DMS153 treated with DMSO at 0.1 percent for 48 hours (cell line): ENCODE measurements at regions not wholly inside any gene's neighbourhood (a gene's known extent, or its start where the extent isn't known, plus 50 kb on each side); places are given as distances from the start of the nearest gene placed in this dataset.

Experiments
- DNase-seq: peaks from one replicate; lab custom pipeline; 2025; ENCODE audit not compliant: unreplicated experiment; lab: John Stamatoyannopoulos, UW

DNA sequence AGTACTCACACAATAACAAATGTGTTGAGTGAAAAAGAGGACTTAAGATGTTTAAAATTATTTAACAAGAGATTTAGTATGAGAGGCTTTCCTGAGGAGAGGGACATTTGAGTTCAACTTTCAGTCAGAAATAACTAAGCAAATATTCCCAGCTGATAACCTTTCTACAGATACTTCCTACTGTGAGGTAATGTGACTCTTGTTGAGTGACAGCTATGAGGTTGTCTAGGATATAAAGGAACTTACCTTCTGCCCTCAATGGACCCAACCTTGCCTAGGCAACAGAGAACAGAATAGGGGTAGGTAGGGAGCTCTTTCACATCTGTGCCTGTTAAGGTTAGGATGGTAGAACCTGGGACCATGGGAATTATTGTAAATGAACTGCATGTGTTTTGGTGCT, 54.7 kb downstream of the GLUD2 start:
- DNase-seq, result no peak

DNA sequence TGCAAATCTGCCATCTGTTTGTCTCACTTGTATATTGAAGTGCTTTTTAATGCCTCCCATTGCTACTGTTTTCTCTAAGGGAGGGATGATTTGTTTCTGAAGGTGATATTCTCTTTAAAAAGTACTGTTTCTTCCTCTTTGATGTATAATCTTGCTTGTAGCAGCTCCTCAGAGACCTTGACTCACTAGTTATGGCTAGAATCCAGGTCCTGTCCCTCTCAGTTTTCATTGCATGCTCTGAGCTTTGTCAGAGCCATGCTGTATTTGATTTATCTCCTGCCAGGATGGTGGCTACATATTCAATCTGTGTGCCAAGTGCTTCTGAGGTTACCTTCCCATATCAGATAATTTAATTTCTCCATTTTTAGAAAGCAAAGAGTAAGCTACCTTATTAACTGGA, 56.0 kb downstream of the GLUD2 start:
- DNase-seq, result no peak

DNA sequence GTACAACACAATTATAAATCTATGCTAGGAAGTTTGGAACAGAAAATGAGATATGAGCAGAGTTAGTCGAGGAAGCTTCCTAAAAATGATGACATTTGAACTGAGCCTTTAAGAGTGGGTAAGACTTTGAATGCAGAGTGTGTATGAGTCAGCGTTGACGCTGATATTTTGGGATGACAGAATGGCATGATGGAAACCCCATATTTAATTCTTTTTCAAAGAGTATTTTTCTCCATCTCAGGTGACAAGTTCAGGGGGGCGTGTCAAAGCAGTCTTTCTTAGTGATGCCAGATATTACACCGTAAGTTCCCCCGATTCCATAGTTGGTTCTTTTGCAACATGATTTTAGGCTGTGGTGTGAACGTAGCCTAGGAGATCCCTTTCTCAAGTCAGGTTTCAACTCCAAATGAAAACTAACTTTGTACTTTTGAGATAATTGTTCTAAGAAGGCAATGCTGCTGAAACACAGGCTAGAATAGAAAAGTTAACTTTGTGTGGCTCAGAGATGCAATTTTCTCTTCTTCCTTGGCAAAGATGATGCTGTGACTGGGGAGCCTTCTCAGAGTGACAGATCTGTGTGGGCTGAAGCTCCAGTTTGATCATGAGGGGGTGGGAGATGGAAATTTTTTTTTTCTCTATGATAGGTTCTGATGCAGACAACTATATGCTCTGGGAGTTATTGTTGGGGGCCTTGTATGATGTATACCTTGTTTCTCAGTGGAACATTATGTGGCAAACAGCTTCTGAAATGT, 59.2 kb downstream of the GLUD2 start:
- no peak for DNase-seq

DNA sequence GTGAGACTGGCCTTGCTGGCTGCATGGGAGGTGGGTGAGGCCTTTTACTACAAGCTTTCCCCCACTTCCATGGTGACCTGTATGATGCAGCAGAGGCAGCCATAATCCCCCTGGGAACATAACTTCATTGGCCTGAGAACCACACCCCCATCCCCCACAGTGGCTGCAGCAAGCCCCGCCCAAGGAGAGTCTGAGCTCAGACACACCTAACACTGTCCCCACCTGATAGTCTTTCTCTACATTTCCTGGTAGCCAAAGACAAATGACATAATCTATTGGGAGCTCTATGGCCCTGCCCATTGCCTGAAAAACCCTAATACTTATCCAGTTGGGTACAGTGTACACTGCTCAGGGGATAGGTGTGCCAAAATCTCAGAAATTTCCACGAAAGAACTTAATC, 62.6 kb downstream of the GLUD2 start:
- DNase-seq, result no peak

DNA sequence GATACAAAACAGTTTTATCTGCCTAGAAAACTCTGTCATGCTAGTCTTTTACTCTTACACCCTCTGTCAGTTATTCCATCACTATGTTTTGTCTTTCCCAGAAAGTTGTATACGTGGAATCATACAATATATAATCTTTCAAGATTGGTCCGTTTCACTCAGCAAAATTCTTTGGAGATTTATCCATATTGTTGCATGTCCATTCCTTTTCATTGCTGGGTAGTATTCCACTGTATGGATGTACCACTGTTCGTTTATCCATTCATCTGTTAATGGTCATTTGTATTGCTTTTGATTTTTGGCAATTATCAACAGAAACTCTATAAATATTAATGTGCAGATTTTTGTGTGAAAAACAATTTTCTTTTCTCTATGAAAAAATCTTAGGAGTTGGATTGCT, 63.1 kb downstream of the GLUD2 start:
- DNase-seq, result no peak

DNA sequence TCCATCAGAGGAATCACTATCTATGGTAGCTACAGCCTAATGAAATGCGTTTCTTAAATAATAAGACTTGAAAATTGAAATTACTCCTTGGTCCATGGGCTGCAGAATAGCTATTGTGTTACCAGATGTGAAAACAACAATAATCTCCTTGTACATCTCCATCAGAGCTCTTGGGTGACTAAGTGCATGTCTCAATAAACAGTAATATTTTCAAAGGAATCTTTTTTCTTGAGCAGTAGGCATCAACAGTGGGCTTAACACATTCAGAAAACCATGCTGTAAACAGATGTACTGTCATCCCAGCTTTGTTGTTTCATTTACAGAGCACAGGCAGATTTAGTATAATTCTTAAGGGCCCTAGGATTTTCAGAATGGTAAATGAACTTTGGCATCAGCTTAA, 67.3 kb downstream of the GLUD2 start:
- DNase-seq, result no peak

DNA sequence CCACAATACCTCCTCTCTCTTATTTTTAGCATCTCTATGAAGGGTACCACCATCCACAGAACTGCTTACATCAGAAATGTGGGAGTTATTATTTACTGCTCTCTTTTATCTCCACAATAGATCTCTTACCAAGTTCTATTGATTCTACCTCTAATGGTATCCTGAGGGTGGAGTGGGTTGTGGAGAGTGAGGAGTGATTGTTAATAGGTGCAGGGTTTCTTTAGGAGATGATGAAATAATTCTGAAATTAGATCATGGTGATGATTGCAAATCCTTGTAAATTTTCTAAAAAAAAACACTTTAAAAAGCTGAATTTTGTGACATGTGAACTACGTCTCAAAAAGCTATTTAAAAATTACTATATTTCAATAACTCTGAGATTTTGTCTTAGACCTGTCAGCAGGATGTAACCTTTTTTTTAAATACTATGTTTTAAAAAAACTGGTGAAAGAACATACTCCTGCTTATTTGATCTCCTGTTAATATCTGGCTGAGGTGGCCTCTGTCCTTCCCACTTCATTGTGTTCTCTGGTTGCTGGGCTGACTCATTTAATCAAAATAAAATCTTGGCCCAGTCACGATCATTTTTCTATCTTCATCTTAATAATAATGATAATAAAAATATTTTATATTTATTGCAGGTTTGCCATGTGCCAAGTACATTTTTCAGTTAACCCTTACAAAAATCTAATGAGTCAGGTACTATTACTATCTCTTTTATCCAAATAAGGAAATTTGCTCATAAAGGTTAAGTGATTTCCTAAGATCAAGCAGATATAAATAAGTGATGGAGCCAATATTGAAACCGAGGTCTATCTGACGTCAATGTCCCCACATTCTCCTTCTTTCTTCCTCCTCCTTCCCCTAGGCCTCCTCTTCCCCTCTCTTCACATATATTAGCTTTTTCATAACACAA, 73.5 kb downstream of the GLUD2 start:
- no peak for DNase-seq

DNA sequence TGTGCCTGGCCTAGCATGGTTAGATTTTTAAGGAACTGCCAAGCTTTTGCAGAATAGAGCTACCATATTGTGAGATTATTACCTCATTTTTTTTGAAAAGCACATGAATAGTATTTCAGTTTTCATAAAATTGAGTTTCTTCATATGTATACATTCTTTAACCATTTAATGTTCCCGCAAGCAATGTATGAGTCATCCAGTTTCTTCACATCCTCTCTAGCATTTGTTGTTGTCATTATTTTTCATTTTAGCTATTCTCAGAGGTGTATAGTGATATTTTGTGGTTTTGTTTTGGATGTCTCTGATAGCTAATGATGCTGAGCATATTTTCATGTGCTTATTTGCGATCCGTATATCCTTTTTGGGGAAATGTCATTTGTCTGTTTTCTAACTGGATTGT, 74.9 kb downstream of the GLUD2 start:
- DNase-seq, result no peak

DNA sequence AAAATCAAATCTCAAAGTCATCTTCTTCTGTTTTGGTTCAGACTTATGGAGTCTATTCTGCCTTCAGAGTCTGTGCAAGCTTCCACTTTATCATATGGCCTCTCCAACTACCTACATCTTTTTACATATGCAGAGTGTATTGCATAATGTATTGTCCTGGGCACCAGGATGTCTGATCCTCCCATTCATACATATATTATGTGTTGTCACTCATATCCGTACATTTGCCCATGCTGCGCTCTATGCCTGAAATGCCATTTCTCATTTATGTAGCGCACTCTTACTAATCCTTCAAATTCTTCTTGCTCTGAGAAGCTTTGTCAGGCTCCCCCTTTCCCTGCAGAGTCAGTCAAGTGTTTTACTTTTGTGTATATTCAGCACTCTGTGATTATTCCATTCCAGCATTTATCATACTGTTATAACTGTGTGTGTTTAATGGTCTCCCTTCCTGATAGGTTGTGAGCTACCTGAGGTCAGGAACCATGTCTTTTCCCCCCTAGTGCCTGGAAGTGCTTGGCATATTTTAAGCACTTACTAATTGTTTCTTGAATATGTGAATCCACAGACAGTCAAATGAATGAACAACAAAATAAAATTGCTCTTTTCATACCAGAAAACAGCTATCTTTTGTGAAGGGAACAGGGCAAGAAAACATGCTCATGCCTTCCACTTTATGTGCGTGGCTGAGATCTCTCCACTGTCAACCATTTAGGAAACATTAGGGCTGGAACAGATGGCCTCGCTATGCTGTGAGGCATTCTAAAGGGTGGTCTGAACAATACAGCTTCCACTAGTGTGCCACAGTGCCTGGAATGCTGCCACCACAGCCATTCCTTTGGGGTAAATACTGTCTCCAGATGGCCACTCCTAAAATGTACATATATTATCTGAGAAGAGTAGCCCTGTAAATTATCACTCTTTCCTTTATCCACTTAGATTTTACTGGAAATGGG, 81.8 kb downstream of the GLUD2 start:
- no peak for DNase-seq

DNA sequence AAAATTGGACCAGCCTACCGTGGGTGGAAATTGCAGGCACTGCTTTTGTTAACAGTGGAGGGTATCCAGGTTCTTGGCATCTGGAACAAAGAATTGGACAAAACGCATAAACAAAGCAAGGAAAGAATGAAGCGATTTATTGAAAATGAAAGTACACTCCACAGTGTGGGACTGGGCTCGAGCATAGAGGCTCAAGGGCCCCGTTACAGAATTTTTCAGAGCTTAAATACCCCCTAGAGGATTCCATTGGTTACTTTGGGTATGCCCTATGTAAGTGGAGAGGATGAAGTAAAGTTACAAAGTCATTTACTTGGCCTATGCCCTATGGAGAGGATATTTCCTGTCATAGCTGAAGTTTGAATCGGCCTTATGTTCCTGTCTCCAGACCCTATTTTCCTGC, 85.3 kb downstream of the GLUD2 start:
- no peak for DNase-seq

DNA sequence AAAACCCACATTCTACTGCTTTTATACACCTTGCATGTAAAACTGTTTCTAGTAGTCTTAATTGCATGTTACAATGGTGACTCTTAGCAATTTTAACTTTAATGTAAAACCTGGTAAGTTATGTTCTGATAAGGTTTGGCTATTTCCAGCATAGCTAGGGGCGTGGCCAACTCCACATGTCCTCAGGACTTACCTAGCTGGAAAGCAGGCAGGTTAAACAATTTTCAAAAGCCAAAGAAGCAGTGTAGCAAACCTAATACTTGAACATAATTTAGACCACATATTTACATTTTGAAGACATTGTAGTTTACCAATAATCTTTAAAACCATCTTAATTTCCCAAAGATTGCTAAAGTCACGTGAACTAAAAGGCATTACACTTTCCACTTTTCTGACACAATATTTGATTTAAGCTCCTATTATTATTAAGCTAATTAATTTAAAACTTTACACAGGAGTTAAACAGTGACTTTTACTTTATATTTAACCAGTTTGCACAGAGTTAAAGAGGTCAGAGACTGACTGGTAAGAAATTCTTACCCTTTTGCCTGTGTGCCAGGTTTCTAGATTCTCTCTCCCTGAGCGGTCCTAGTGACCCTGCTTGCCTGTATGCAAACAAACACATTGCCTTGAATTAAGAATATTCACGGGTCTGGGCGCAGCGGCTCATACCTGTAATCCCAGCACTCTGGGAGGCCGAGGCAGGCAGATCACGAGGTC, 88.2 kb downstream of the GLUD2 start:
- DNase-seq, result no peak

DNA sequence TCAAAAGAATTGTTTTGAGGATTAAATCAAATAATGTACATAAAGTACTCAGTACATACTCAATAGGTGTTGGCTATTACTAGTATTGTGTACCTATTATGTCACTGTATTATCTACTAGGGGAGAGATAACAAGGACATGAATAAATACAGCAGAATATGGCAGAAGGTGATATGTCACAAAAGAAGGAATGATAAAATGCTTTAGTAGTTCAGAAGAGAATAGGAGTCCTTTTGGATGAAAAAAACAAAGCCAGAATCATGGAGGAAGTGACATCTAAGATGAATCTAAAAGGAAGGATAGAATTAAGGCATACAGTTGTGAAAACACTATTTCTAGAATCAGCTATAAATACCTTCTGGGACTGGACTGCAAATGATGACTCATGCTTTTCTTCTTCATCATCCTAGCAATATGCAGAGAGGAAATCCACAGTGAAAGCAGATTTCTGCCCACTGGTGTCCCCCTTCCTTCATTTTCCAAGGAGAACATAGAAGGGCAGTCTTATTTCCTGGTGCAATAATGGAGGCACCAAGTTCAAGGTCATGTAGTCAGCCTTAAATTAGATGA, 98.7 kb downstream of the GLUD2 start:
- DNase-seq, result no peak

DNA sequence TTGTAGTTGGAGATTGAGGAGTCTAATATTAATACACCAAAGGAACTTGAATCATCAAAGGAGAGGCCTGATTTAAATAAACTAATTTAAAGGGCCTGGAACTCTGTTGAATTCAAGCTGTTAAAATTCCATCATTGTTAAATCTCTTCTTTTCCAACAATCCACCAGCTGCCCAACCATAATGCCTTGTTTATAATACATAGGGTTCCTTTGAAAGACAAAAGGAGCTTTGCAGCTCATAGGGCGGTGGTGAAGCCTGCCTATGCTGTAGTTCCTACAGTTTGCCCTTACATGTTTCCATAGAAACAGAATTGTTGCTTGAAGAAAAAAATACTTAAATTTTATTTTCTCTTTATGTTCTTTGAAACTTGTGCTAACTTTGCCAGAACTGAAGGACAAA, 102.8 kb downstream of the GLUD2 start:
- DNase-seq, result no peak

DNA sequence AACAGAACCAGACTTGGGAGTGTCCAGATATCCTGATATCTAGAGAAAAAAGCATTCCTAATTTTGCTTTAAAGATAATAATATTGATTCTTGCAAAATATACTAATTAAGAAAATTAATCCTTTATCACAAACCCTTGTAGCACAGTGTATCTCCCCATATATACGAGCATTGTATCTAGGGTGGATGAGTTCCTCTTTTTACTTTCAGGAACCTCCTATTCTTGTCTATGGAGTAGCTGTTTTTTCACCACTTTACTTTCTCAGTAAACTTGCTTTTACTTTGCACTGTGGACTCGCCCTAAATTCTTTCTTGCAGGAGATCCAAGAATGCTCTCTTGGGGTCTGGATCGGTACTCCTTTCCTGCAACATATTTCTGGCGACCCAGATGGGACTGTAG, 103.9 kb downstream of the GLUD2 start:
- DNase-seq, result no peak

DNA sequence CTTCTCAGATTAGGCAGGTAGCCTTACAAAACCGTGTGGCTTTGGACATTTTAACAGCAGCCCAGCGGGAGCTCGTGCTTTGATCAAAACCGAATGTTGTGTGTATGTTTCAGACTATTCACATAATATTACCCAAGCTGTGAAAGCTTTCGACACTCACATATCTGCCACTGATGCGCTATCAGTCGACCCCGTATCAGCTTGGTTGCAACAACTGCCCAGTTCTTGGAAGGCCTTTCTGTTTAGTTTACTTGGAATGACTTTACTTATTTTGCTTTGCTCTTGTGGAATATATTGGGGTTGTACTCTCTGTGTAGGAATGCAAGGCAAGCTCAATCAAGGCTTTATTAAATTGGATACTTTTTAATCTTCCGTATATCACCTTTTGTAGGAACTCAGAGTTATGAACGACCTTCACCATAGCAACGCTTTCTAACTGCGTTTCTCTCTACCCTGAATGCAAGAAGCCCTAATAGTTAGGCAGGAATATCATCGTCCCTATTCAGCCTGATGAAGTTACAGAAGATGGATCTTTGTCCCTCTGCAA, 107.5 kb downstream of the GLUD2 start:
- DNase-seq, result no peak

DNA sequence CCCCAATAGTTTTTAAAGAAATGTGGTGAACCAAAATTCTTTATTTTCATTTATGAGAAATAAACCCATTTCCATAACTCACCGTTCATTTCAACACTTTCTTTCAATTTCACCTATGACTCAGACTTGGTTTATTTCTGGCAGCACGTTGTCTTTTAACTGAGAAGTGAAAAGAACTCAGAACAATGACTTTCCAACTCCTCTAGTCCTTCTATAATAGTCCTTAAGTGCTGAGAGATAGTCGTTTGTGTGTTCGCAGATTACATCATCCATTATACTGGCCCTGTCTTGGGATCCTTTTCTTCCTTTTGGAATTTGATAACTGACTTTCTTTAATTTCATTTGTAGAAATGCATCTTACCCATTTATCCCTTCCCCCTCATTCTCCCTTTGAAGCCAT, 113.6 kb downstream of the GLUD2 start:
- no peak for DNase-seq

DNA sequence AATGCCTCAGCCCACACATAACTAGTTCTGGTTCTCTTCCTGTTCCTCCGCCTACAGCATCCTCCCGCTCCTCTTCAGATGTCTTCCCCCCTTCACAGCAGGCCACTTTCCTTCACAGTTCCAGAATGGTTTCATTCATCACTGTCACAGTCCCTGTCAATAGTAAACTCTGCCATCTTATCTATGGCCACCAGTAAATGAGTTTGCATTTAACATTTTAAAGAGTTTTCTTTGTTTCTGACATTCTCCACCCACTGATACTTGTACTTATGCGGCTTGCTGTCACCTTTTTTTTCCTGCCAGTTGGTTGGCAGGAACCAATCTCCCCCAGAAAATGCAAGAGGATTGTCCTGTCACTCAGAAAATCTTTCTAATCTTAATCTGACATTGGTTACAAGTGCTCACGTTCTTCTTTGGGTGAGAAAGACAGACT, 114.1 kb downstream of the GLUD2 start:
- no peak for DNase-seq

DNA sequence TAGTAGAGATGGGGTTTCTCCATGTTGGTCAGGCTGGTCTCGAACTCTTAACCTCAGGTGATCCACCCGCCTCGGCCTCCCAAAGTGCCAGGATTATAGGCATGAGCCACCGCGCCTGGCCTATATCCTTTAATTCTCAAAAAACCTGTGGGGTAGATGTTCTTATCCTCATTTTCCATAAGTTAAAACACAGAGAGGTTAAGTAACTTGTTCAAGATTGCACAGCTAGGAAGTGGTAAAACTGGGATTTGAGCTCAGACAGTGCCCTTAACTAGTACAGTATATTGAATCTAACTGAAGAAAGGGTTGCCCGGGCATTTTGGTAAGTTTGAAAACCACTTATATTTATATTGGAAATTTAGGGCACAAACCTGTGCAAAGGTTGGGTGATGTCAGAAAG, 116.0 kb downstream of the GLUD2 start:
- no peak for DNase-seq

DNA sequence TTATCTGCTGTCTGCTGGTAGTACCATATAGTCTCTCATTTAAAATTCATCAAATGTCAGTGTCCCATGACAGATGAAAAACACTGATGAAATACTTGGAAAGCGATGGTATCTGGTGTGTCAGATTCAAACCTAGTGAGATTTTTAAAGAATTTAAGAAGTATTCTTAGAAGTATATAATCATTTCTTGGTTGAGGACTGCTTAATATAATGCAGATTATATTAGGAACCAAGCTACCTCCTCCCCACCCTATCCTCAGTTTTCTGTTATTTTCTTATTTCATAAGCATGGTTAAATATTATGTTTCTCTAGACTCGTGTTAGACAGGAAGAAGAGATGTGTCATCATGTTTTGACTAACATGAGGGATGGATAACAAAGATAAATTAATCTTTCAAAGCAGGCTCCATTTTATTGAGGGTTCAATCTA, 118.5 kb downstream of the GLUD2 start:
- DNase-seq, result no peak
